ENCODE measurements at regions not wholly inside any gene's neighbourhood (a gene's known extent, or its start where the extent isn't known, plus 50 kb on each side); places are given as distances from the start of the nearest gene placed in this dataset.

DNA sequence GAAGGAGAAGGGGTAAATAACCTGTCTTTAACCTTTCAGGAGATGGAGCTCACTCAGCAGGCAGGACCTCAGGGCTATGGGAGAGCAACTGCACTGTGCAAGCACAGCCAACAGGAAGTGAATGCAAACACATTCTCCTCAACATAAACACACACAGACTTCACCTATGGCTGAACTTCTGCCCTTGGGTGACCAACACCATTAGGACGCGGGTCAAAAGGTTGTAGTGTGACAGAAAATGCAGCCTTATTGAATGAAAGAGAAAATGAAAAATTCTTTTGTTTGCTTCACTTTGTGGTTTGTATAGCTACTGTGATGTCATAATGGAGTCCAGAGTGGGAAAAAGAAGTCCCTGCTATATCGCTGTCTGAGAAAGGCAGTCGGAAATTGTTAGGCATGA, 323.0 kb downstream of the NDFIP2 start:
- H3K4me2 ChIP-seq (ENCODE audit: insufficient read depth, insufficient read length, low read length), result no peak overlapping the region
- no peaks in the 10 kb centered on the region for H3K27me3 ChIP-seq (ENCODE audit: insufficient read depth, low read length)
- no peaks in the 10 kb centered on the region; a peak in 1 of 5 replicates for H3K9me3 Mint-ChIP-seq
- no peak overlapping the region for H3K4me3 Mint-ChIP-seq
- no peaks in the 10 kb centered on the region; the same call in 1 of the 2 replicates for H3K4me1 ChIP-seq (ENCODE audit: insufficient read depth, low read length)
- no peaks in the 10 kb centered on the region for H3K9me3 ChIP-seq (ENCODE audit: control insufficient read depth, low read depth, low read length)
- no peak overlapping the region for H4K8ac ChIP-seq (replicated peaks; ENCODE audit: insufficient read length, low read depth, low read length)
- H3K56ac ChIP-seq (ENCODE audit: insufficient read length, low read depth, low read length), result no peak overlapping the region
- no peak overlapping the region for H4K91ac ChIP-seq (ENCODE audit: insufficient read length, low read depth, low read length)
- no peaks in the 10 kb centered on the region for H3K79me1 ChIP-seq (ENCODE audit: insufficient read depth, low read depth, low read length, poor library complexity, severe bottlenecking)
- no peak overlapping the region for H2BK20ac ChIP-seq (ENCODE audit: low read depth, low read length, poor library complexity, severe bottlenecking)
- no peak overlapping the region for H4K5ac ChIP-seq (ENCODE audit: insufficient read length, low read depth, low read length)
- no peak overlapping the region for H2BK120ac ChIP-seq (ENCODE audit: low read depth, low read length, poor library complexity, severe bottlenecking)
- H2AFZ ChIP-seq (ENCODE audit: low read length), result no peak overlapping the region
- H4K20me1 ChIP-seq (ENCODE audit: control insufficient read depth, insufficient read depth, insufficient read length), result no peaks in the 10 kb centered on the region
- H2BK15ac ChIP-seq (ENCODE audit: low read depth, low read length), result no peak overlapping the region
- H3K36me3 Mint-ChIP-seq (ENCODE audit: insufficient read depth in 1 of 3, low read depth in 3 of 3), result peaks cover 0 to 5% (median 0%) of the 10 kb centered on the region in 3 experiments; a peak in 3 of 7 replicates
- H3K23me2 ChIP-seq (ENCODE audit: insufficient read length, low read depth, low read length, poor library complexity, severe bottlenecking), result no peaks in the 10 kb centered on the region
- no peak overlapping the region for H3K9ac ChIP-seq (ENCODE audit: extremely low read depth, insufficient read length, low read length)
- H2BK12ac ChIP-seq (ENCODE audit: insufficient read length, low read depth, low read length), result no peak overlapping the region
- H3T11ph ChIP-seq (ENCODE audit: low read length), result no peak overlapping the region
- H3K27me3 Mint-ChIP-seq (ENCODE audit: low read depth), result no peaks in the 10 kb centered on the region
- H3K18ac ChIP-seq (ENCODE audit: insufficient read length, low read depth, low read length), result no peak overlapping the region
- no peak overlapping the region for H3K23ac ChIP-seq (ENCODE audit: insufficient read length, low read depth, low read length)
- H3K27ac ChIP-seq (ENCODE audit: insufficient read length, low read depth, low read length), result no peak overlapping the region
- H3K4ac ChIP-seq (ENCODE audit: low read depth, low read length), result no peak overlapping the region
- TF ChIP-seq, protein P1, sequence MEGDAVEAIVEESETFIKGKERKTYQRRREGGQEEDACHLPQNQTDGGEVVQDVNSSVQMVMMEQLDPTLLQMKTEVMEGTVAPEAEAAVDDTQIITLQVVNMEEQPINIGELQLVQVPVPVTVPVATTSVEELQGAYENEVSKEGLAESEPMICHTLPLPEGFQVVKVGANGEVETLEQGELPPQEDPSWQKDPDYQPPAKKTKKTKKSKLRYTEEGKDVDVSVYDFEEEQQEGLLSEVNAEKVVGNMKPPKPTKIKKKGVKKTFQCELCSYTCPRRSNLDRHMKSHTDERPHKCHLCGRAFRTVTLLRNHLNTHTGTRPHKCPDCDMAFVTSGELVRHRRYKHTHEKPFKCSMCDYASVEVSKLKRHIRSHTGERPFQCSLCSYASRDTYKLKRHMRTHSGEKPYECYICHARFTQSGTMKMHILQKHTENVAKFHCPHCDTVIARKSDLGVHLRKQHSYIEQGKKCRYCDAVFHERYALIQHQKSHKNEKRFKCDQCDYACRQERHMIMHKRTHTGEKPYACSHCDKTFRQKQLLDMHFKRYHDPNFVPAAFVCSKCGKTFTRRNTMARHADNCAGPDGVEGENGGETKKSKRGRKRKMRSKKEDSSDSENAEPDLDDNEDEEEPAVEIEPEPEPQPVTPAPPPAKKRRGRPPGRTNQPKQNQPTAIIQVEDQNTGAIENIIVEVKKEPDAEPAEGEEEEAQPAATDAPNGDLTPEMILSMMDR (conservative IDR thresholded peaks at IDR 0.05), result no peak
- DNase-seq, result no peak
- no peaks in the 10 kb centered on the region for H3K79me2 ChIP-seq (ENCODE audit: insufficient read depth, low read length)
- no peak overlapping the region for H3K14ac ChIP-seq (ENCODE audit: insufficient read depth, low read length)
- WGBS (ENCODE audit: extremely low coverage, insufficient read length, low lambda C conversion rate), result no CpG with 5 or more reads among the region's 4 CpGs
- no peak overlapping the region for H2AK5ac ChIP-seq (ENCODE audit: insufficient read length, low read length)
- peaks cover 43 to 44% of the 10 kb centered on the region in 2 experiments for H3K4me1 Mint-ChIP-seq
- peak overlapping the region in 1 of 3 experiments; percentile 66; a peak in 1 of 7 replicates for H3K27ac Mint-ChIP-seq
- no peak overlapping the region for H2BK5ac ChIP-seq (ENCODE audit: insufficient read length, low read length)
